ENCODE measurements at regions not wholly inside any gene's neighbourhood (a gene's known extent, or its start where the extent isn't known, plus 50 kb on each side); places are given as distances from the start of the nearest gene placed in this dataset.
"Not testable (repeated sequence)": the region's sequence is repeated elsewhere in the genome, so short reads cannot be mapped to it uniquely, and the experiment has no call there.

- no peak for DNase-seq (ENCODE audit: insufficient read length, low spot score, missing footprints)
- TF ChIP-seq CTCF (IDR thresholded peaks at IDR 0.05; ENCODE audit: extremely low read depth, low read depth, low read length) = no peak
- H2AFZ ChIP-seq (ENCODE audit: low read length) = no peak overlapping the region
- no peaks in the 10 kb centered on the region for H3K79me2 ChIP-seq (ENCODE audit: insufficient read depth, low read length)
- H3K4me2 ChIP-seq (ENCODE audit: insufficient read depth, low read length) = no peak overlapping the region
- no peaks in the 10 kb centered on the region for H3K36me3 ChIP-seq (ENCODE audit: insufficient read depth, low read length)
- H4K20me1 ChIP-seq (ENCODE audit: insufficient read depth, low read length) = no peaks in the 10 kb centered on the region
- no peaks in the 10 kb centered on the region for H3K27me3 ChIP-seq (ENCODE audit: insufficient read depth, low read length)
- no peaks in the 10 kb centered on the region for H3K4me1 ChIP-seq (ENCODE audit: insufficient read depth, low read length)
- peaks cover 86% of the 10 kb centered on the region for H3K9me3 ChIP-seq (ENCODE audit: low read depth, low read length)
- no peak overlapping the region for H3K27ac ChIP-seq (ENCODE audit: low read depth, low read length)
- no peak overlapping the region for H3K4me3 ChIP-seq (ENCODE audit: insufficient read depth, low read length)
These were observed 2574.0 kb upstream of the TPTE start for GRCh38 chr21:7947422-7947821.

GRCh38 chr21:7948727-7949126 lies 2572.7 kb upstream of the TPTE start:
- not testable (repeated sequence) for H3K36me3 ChIP-seq (ENCODE audit: insufficient read depth, low read length); H3K4me2 ChIP-seq (ENCODE audit: insufficient read depth, low read length); H3K4me3 ChIP-seq (ENCODE audit: insufficient read depth, low read length); H3K79me2 ChIP-seq (ENCODE audit: insufficient read depth, low read length); H3K27ac ChIP-seq (ENCODE audit: low read depth, low read length); H4K20me1 ChIP-seq (ENCODE audit: insufficient read depth, low read length); H3K4me1 ChIP-seq (ENCODE audit: insufficient read depth, low read length); H3K27me3 ChIP-seq (ENCODE audit: insufficient read depth, low read length); DNase-seq (ENCODE audit: insufficient read length, low spot score, missing footprints); H2AFZ ChIP-seq (ENCODE audit: low read length)
- H3K9me3 ChIP-seq (ENCODE audit: low read depth, low read length) = peaks cover 86% of the 10 kb centered on the region

- H3K4me1 ChIP-seq (ENCODE audit: insufficient read depth, low read length); H3K79me2 ChIP-seq (ENCODE audit: insufficient read depth, low read length); H3K36me3 ChIP-seq (ENCODE audit: insufficient read depth, low read length); H3K27me3 ChIP-seq (ENCODE audit: insufficient read depth, low read length); DNase-seq (ENCODE audit: insufficient read length, low spot score, missing footprints); H3K4me3 ChIP-seq (ENCODE audit: insufficient read depth, low read length); H3K4me2 ChIP-seq (ENCODE audit: insufficient read depth, low read length); H3K27ac ChIP-seq (ENCODE audit: low read depth, low read length); H2AFZ ChIP-seq (ENCODE audit: low read length); H4K20me1 ChIP-seq (ENCODE audit: insufficient read depth, low read length): not testable (repeated sequence)
- peaks cover 84% of the 10 kb centered on the region for H3K9me3 ChIP-seq (ENCODE audit: low read depth, low read length)
These were observed 2571.5 kb upstream of the TPTE start for GRCh38 chr21:7949882-7950281.

- H3K79me2 ChIP-seq (ENCODE audit: insufficient read depth, low read length) = no peaks in the 10 kb centered on the region
- no peak overlapping the region for H3K4me3 ChIP-seq (ENCODE audit: insufficient read depth, low read length)
- H3K27me3 ChIP-seq (ENCODE audit: insufficient read depth, low read length) = no peaks in the 10 kb centered on the region
- no peak overlapping the region for H3K27ac ChIP-seq (ENCODE audit: low read depth, low read length)
- H3K4me2 ChIP-seq (ENCODE audit: insufficient read depth, low read length) = no peak overlapping the region
- no peaks in the 10 kb centered on the region for H4K20me1 ChIP-seq (ENCODE audit: insufficient read depth, low read length)
- H2AFZ ChIP-seq (ENCODE audit: low read length) = no peak overlapping the region
- no peak for DNase-seq (ENCODE audit: insufficient read length, low spot score, missing footprints)
- peaks cover 84% of the 10 kb centered on the region for H3K9me3 ChIP-seq (ENCODE audit: low read depth, low read length)
- H3K36me3 ChIP-seq (ENCODE audit: insufficient read depth, low read length) = no peaks in the 10 kb centered on the region
- TF ChIP-seq CTCF (IDR thresholded peaks at IDR 0.05; ENCODE audit: extremely low read depth, low read depth, low read length) = no peak
- no peaks in the 10 kb centered on the region for H3K4me1 ChIP-seq (ENCODE audit: insufficient read depth, low read length)
These were observed 2569.4 kb upstream of the TPTE start for GRCh38 chr21:7951854-7952519.

- DNase-seq (ENCODE audit: insufficient read length, low spot score, missing footprints) = no peak
- no peak overlapping the region for H3K4me2 ChIP-seq (ENCODE audit: insufficient read depth, low read length)
- H3K4me3 ChIP-seq (ENCODE audit: insufficient read depth, low read length) = no peak overlapping the region
- no peaks in the 10 kb centered on the region for H3K79me2 ChIP-seq (ENCODE audit: insufficient read depth, low read length)
- H2AFZ ChIP-seq (ENCODE audit: low read length) = no peak overlapping the region
- no peaks in the 10 kb centered on the region for H4K20me1 ChIP-seq (ENCODE audit: insufficient read depth, low read length)
- H3K27ac ChIP-seq (ENCODE audit: low read depth, low read length) = no peak overlapping the region
- H3K9me3 ChIP-seq (ENCODE audit: low read depth, low read length) = peaks cover 82% of the 10 kb centered on the region
- H3K4me1 ChIP-seq (ENCODE audit: insufficient read depth, low read length) = no peaks in the 10 kb centered on the region
- no peaks in the 10 kb centered on the region for H3K36me3 ChIP-seq (ENCODE audit: insufficient read depth, low read length)
- no peak for TF ChIP-seq CTCF (IDR thresholded peaks at IDR 0.05; ENCODE audit: extremely low read depth, low read depth, low read length)
- no peaks in the 10 kb centered on the region for H3K27me3 ChIP-seq (ENCODE audit: insufficient read depth, low read length)
These were observed 2568.7 kb upstream of the TPTE start for GRCh38 chr21:7952648-7953047.
